HUES48 (cell line): ENCODE measurements at regions not wholly inside any gene's neighbourhood (a gene's known extent, or its start where the extent isn't known, plus 50 kb on each side); places are given as distances from the start of the nearest gene placed in this dataset.

Experiments used
- H3K27ac ChIP-seq: one replicate; pipeline ENCODE4 v1.7.0; 2013; ENCODE audit warnings: low read depth, low read length, inconsistent platforms
- H3K27me3 ChIP-seq: 2 replicates; pipeline ENCODE4 v1.6.1; 2013; ENCODE audit warnings: mild to moderate bottlenecking, low read length; ENCODE audit not compliant: control insufficient read depth, insufficient read depth
- H3K36me3 ChIP-seq: 2 replicates; pipeline ENCODE4 v1.6.1; 2013; ENCODE audit warnings: low read length; ENCODE audit not compliant: control insufficient read depth, insufficient read depth
- H3K4me1 ChIP-seq: 2 replicates; pipeline ENCODE4 v1.6.1; 2013; ENCODE audit warnings: mild to moderate bottlenecking, low read length; ENCODE audit not compliant: control insufficient read depth, insufficient read depth
- H3K4me3 ChIP-seq: 2 replicates; pipeline ENCODE4 v1.5.1; 2013; ENCODE audit warnings: mild to moderate bottlenecking, low read depth, low read length
- H3K9ac ChIP-seq: 2 replicates; pipeline ENCODE4 v1.6.1; 2013; ENCODE audit warnings: mild to moderate bottlenecking, low read depth, low read length, moderate library complexity
- H3K9me3 ChIP-seq: 2 replicates; pipeline ENCODE4 v1.6.1; 2013; ENCODE audit warnings: low read length; ENCODE audit not compliant: control insufficient read depth, insufficient read depth

DNA sequence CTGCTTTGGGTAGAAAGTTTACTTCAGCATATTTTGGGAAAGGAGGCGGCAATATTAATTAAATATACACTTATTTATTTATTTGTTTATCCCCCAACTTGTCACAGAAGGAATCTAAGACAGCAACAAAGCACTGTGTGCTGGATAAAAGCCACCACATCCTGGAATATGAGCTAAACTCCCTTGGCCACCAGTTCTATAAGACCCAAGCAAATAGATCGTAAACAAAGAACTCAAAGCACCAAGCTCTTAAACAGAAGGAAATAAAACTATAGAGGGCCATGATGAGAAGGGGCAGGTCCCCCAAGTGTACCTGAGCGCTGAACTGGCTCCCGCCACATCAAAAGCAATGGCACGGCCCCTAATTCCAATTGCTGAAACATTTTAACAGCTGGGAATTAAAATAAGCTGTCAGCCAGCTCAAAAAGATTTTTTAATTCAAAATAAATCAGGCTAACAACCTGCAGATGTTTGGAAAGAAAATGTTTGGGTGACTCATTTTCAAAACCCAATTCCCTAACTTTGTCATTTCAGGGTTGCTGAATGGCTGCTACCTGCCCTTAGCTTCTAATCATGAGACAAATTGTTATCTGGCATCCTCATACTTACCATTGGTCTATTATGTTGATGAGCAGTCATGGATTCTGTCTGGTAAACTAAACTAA lies 127.1 kb downstream of the SLC30A10 start:
- no peaks in the 10 kb centered on the region for H3K36me3 ChIP-seq
- no peaks in the 10 kb centered on the region for H3K27me3 ChIP-seq

DNA sequence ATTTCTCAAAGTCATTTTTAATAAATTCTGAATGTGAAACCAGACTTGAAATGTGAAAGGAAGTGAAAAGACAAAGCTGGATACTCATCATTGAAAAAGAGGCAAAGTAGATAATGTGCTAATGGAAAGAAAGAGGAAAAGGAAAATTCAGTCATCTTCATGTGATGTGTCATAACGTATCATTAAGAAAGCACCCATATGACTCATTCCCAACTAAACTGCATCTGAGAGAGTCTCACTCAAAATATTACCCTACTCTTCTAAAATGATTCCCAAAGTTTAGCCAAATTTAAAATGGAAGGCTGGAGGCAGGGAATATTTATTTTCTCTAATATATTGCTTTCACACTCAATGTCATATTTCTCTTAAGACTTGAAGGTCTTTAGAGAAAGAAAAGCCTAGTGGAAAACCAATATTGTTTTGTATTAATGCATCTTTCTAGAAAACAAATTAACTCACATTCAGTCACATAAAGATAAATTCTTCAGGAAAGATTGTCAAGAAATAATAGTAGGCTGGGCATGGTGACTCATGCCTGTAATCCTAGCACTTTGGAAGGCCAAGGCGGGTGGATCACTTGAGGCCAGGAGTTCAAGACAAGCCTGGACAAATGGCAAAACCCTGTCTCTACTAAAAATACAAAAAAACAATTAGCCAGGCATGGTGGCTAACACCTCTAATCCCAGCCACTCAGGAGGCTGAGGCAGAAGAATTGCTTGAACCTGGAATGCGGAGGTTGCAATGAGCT lies 129.9 kb downstream of the SLC30A10 start:
- no peaks in the 10 kb centered on the region for H3K4me1 ChIP-seq
- H3K27ac ChIP-seq, result no peak overlapping the region
- H3K27me3 ChIP-seq, result no peaks in the 10 kb centered on the region
- no peak overlapping the region for H3K9ac ChIP-seq
- H3K36me3 ChIP-seq, result no peaks in the 10 kb centered on the region
- H3K4me3 ChIP-seq, result no peak overlapping the region
- H3K9me3 ChIP-seq, result no peaks in the 10 kb centered on the region

More for the DNA sequence above, 127.1 kb downstream of the SLC30A10 start:
- no peaks in the 10 kb centered on the region for H3K9me3 ChIP-seq
- no peak overlapping the region for H3K27ac ChIP-seq
- no peak overlapping the region for H3K4me3 ChIP-seq
- no peak overlapping the region for H3K9ac ChIP-seq
- no peaks in the 10 kb centered on the region for H3K4me1 ChIP-seq

DNA sequence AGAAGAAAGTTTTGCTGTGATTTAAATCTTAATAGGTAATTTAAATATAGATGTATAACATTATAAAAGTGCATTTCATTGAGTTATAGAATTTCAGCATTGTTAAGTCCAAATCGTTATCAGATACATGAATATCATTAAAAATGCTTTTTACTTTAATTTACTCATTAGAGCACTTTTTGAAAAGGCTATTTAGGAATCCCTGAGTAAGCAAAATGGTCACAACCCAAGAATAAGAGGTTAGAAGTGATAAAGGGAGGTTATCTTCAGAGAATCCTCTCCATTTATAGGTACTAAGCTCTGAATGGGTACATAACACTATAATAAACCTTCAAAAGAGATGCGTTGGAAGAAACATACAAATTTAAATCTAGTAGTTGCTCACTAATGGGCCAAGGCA lies 130.7 kb downstream of the SLC30A10 start:
- Histone ChIP-seq H3K9me3 (no peaks in the 10 kb centered on the region), H3K27me3 (no peaks in the 10 kb centered on the region), H3K4me3 (no peak overlapping the region), H3K36me3 (no peaks in the 10 kb centered on the region), H3K4me1 (no peaks in the 10 kb centered on the region), H3K27ac (no peak overlapping the region), H3K9ac (no peak overlapping the region)

DNA sequence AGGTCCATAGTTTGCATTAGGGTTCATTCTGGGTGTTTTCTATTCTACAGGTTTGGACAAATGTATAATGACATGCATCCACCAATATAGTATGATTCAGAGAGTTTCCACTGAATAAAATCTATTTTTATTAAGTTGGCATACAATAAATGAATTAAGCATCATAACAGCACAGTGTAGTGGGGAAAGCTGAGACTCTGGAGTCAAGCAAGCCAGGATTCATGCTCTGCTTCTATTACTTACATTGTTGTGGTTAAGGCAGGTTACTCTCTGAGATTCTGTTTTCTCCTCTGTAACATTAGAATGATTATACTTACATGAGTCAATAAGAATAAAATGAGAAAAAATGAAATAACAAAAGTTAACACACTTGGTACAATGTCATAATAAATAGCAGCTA lies 131.3 kb downstream of the SLC30A10 start:
- H3K27ac ChIP-seq, result no peak overlapping the region
- no peak overlapping the region for H3K4me3 ChIP-seq
- no peak overlapping the region for H3K9ac ChIP-seq
- H3K27me3 ChIP-seq, result no peaks in the 10 kb centered on the region
- H3K36me3 ChIP-seq, result no peaks in the 10 kb centered on the region
- H3K9me3 ChIP-seq, result no peaks in the 10 kb centered on the region
- no peaks in the 10 kb centered on the region for H3K4me1 ChIP-seq

DNA sequence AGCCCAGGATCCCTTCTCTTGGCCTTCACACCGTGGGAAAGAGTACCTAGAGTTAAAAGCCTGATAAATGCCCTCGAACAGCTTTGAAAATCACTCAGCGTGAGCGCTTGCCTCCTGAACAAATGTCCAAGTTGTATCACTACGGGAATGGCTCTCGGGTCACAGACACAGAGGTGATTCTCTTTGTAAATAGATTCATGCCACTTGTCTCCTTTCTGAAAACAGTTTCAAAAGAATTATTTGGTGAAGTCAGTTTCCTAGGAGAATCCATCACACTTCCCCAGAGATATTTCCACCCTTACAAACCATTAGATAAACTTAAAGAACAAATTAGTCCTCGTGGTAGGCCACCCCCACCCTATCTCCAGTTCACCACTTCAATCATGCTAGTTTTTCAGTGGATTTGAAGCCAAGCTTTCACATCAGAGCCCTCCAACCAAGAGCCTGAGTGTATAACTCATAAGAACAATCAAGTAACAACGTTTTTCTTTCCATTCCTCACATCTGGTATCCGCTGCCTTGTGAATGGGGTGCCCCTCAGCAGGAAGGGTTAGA lies 132.9 kb downstream of the SLC30A10 start:
- Histone ChIP-seq H3K36me3 (no peaks in the 10 kb centered on the region), H3K4me1 (peaks cover 4% of the 10 kb centered on the region; the same call in 1 of the 2 replicates), H3K4me3 (no peak overlapping the region), H3K27ac (no peak overlapping the region), H3K9ac (no peak overlapping the region), H3K27me3 (no peaks in the 10 kb centered on the region), H3K9me3 (no peaks in the 10 kb centered on the region)

DNA sequence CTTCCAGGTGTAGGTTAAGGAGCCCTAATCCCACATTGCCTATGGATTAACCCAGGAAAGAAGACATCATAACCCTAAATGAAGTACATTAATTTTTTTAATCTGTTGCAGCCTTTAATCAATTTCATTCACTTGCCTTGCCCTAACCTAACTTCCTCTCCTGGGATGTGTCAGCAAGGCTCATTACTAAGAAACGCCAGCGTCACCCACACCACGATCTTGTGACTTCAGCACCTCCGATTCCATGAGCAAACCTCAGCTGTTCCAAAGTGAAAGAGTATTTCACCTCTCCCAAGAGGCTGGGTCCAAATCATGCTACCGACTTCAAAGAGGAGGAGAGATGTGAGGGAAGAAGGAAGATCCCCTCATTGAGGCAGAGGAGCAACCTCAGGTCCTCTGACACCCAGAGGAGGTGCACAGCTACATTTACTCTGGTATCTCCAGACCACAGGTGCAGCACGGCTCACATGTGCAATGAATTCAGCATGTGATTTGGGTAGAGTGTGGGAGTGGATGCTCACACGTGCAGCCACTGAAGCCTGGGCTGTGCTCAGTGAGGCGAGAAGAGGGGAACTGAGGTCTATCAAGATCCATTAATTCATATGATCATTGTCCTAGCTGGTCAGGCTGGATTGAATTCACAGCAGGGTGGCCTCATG lies 134.1 kb downstream of the SLC30A10 start:
- Histone ChIP-seq H3K27ac (no peak overlapping the region), H3K36me3 (no peaks in the 10 kb centered on the region), H3K9ac (no peak overlapping the region), H3K9me3 (no peaks in the 10 kb centered on the region), H3K4me3 (no peak overlapping the region), H3K4me1 (peaks cover 4% of the 10 kb centered on the region; the same call in 1 of the 2 replicates), H3K27me3 (no peaks in the 10 kb centered on the region)

DNA sequence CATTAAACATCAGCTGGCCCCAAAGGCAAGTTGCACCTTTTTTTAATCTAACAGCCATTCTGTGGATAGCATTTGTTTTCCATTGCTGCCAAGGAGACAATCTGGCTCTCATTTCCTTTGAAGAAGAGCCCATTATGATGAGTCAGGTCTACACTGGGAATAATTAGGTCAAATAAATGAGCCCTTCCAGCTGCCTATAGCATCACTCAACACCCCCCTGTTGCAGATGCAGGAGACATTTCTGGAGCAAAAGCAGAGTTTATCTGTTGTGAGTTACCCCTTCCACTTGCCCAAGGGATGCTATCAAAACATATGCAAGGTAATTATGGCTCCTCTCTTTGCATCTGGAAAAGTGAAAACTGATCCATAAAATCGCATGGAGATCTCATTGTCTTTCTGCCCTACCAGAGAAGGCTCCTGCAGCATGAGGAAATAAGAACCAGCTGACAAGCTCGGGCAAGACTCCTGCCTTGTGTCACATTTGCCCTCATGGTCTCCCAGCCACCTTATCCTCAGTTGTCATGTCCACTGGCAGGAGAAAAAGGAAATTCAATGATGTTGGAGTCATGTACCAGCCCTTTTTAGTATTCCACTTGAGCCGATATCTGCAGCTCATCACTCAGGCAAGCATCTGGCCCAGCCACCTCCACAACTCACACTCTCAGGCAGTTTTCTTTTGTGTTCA lies 135.9 kb downstream of the SLC30A10 start:
- no peaks in the 10 kb centered on the region for H3K36me3 ChIP-seq
- H3K4me1 ChIP-seq, result peaks cover 4% of the 10 kb centered on the region; the same call in 1 of the 2 replicates
- no peaks in the 10 kb centered on the region for H3K9me3 ChIP-seq
- H3K27ac ChIP-seq, result no peak overlapping the region
- H3K27me3 ChIP-seq, result no peaks in the 10 kb centered on the region
- no peak overlapping the region for H3K9ac ChIP-seq
- no peak overlapping the region for H3K4me3 ChIP-seq

DNA sequence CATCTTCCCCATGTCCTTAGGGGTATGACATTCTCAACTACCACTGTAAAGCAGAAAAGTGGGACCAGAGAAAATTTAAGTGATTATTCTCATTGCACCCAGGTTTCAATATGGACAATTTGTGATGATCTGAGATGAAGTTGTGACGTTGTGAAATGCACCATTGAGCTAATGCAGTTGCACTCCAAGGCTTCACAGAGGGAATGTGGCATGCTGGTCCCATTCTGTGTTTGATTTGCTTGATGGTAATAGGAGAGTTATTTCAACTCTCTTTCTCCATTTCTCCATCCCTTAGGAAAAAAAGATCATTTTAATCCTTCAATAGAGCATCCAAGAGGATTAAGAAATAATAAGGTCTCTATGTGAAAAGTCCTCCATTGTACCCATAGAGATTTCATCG lies 136.6 kb downstream of the SLC30A10 start:
- Histone ChIP-seq H3K27ac (no peak overlapping the region), H3K9me3 (no peaks in the 10 kb centered on the region), H3K4me1 (peaks cover 4% of the 10 kb centered on the region; the same call in 1 of the 2 replicates), H3K27me3 (no peaks in the 10 kb centered on the region), H3K4me3 (no peak overlapping the region), H3K9ac (no peak overlapping the region), H3K36me3 (no peaks in the 10 kb centered on the region)

DNA sequence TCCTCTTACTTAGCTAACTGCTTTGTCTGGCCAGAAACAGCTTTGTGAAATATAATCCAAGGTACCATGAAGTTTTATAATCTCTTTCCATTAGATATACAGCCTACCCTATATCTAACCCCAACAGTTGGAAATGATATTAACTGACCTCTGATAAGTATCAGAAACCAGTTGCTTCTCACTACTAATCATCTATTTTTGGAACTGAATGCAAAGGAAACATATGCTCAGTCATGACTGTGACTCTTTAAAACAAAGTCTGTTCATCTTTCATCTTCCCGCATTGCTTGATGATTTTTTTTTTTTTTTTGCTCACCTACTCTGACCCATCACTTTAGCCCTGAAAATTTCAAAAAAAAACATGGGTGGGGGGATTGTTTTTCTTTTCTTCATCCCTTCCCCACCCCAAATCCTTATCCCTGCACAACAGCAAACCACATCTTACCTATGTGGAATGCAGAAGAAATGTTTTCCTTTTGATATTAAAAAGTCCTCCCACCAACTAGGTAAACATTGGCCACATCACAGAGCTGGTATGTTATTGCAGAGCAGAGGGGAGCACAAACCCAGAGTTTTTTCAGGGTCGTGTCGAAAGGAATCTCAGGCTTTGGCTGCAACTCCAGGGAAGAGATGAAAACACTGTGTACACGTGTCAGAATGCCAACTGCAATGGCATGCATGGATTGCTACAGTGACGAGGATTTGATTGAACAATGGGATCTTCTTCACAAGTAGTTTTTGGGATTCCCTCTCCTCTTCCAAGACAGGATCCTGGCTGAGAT lies 137.3 kb downstream of the SLC30A10 start:
- Histone ChIP-seq H3K27ac (no peak overlapping the region), H3K4me3 (no peak overlapping the region), H3K9me3 (no peaks in the 10 kb centered on the region), H3K36me3 (no peaks in the 10 kb centered on the region), H3K4me1 (peaks cover 4% of the 10 kb centered on the region; the same call in 1 of the 2 replicates), H3K27me3 (no peaks in the 10 kb centered on the region), H3K9ac (no peak overlapping the region)

DNA sequence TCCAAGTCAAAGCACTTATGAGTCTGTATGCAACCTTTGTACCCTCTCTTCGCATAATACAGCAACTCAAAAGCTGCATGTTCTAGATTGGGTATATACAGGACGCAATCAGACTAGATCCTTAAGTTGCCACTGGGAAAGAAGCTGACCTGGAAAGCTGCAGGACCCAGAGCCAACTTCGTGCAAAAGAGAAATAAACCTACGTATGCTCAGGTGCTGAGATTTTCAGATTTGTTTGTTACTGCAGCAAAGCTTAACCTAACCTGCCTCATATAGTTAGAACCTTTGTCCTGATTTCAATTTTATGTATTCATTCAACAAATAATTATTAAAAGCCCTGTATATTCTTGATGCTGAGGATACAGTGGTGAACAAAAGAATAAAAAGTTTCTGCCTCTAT lies 139.7 kb downstream of the SLC30A10 start:
- Histone ChIP-seq H3K4me1 (peaks cover 4% of the 10 kb centered on the region; the same call in 1 of the 2 replicates), H3K36me3 (no peaks in the 10 kb centered on the region), H3K4me3 (no peak overlapping the region), H3K27ac (no peak overlapping the region), H3K9me3 (no peaks in the 10 kb centered on the region), H3K27me3 (no peaks in the 10 kb centered on the region), H3K9ac (no peak overlapping the region)
